Lung (tissue), 11 donors: ENCODE measurements at regions not wholly inside any gene's neighbourhood (a gene's known extent, or its start where the extent isn't known, plus 50 kb on each side); places are given as distances from the start of the nearest gene placed in this dataset.

Experiments used
- ATAC-seq: fragments of 200-7000 bp; cut with Tn5 transposase; one replicate; pipeline ENCODE4 v1.9.1; 2020; ENCODE audit warnings: moderate number of reproducible peaks; ENCODE audit not compliant: insufficient read depth, low FRiP score
- DNase-seq, 3 donors: peaks; one replicate each; pipeline ENCODE4 v3.0.0-alpha.2; 2013 to 2017
- H3K27ac ChIP-seq, 2 donors: one replicate each; pipeline ENCODE4 v1.5.1; 2013; ENCODE audit warnings: mild to moderate bottlenecking in 2 of 2, moderate library complexity in 2 of 2, control low read depth in 1 of 2, inconsistent platforms in 1 of 2, low read depth in 1 of 2, low read length in 1 of 2
- H3K27me3 ChIP-seq, 3 donors: one replicate each; pipeline ENCODE4 v1.5.1; 2013; ENCODE audit warnings: low read length in 2 of 3; ENCODE audit not compliant: control insufficient read depth in 3 of 3, insufficient read depth in 3 of 3
- H3K36me3 ChIP-seq, 4 donors: one replicate each; pipeline ENCODE4 v1.5.1; 2013; ENCODE audit warnings: low read length in 4 of 4, mild to moderate bottlenecking in 1 of 4, moderate library complexity in 1 of 4; ENCODE audit not compliant: control insufficient read depth in 4 of 4, insufficient read depth in 4 of 4
- H3K4me1 ChIP-seq, 5 donors: one replicate each; pipeline ENCODE4 v1.5.1; 2013; ENCODE audit warnings: low read length in 5 of 5, mild to moderate bottlenecking in 2 of 5, moderate library complexity in 1 of 5; ENCODE audit not compliant: control insufficient read depth in 5 of 5, insufficient read depth in 5 of 5
- H3K4me3 ChIP-seq: one replicate; pipeline ENCODE4 v1.5.1; 2013; ENCODE audit warnings: mild to moderate bottlenecking, control low read depth, moderate library complexity
- H3K9ac ChIP-seq, 2 donors: one replicate each; pipeline ENCODE4 v1.5.1; 2013; ENCODE audit warnings: low read length in 2 of 2, control low read depth in 1 of 2; ENCODE audit not compliant: insufficient read depth in 1 of 2
- H3K9me3 ChIP-seq, 4 donors: one replicate each; pipeline ENCODE4 v1.5.1; 2013; ENCODE audit warnings: low read length in 3 of 4, mild to moderate bottlenecking in 1 of 4, moderate library complexity in 1 of 4; ENCODE audit not compliant: control insufficient read depth in 4 of 4, insufficient read depth in 3 of 4
- CTCF ChIP-seq: IDR thresholded peaks from 2 replicates; pipeline ENCODE4 v1.5.1; 2012; ENCODE audit warnings: mild to moderate bottlenecking; ENCODE audit errors: control extremely low read depth, extremely low read depth
- WGBS, 2 donors: extraction: QIAGEN DNeasy Blood & Tissue Kit; methylation state at CpG; one replicate each; pipeline ENCODE4 v1.1.7; 2013; 5-methylcytosine and 5-hydroxymethylcytosine counted together
- donor health status: control.
- donor health status: control.
- donor health status: Bipolar disorder and iron deficiency.
- donor health status: healthy.
- donor health status: DM: yes; HTN: yes; CAD: no.

GRCh38 chr1:34400675-34401074, 224.0 kb downstream of the C1orf94 start:
- H3K4me1 ChIP-seq, result no peaks in the 10 kb centered on the region
- no peaks in the 10 kb centered on the region for H3K27me3 ChIP-seq
- H3K36me3 ChIP-seq, result no peaks in the 10 kb centered on the region
- no peak overlapping the region for H3K9ac ChIP-seq
- ATAC-seq (no peak), DNase-seq (no peak)
- no peak for TF ChIP-seq CTCF
- H3K27ac ChIP-seq, result no peak overlapping the region
- no peak overlapping the region for H3K4me3 ChIP-seq
- WGBS, 2 donors, result 57 to 77% methylated on average over 2 of the region's 2 CpGs
- no peaks in the 10 kb centered on the region for H3K9me3 ChIP-seq

- DNase-seq (no peak), ATAC-seq (no peak)
- Histone ChIP-seq H3K9ac (no peak overlapping the region), H3K36me3 (no peaks in the 10 kb centered on the region), H3K4me3 (no peak overlapping the region), H3K4me1 (peaks cover 0 to 11% (median 0%) of the 10 kb centered on the region in 5 donors), H3K27ac (no peak overlapping the region), H3K27me3 (no peaks in the 10 kb centered on the region), H3K9me3 (no peaks in the 10 kb centered on the region)
- no peak for TF ChIP-seq CTCF
Measured at GRCh38 chr1:34403156-34403555, 226.4 kb downstream of the C1orf94 start.

DNA sequence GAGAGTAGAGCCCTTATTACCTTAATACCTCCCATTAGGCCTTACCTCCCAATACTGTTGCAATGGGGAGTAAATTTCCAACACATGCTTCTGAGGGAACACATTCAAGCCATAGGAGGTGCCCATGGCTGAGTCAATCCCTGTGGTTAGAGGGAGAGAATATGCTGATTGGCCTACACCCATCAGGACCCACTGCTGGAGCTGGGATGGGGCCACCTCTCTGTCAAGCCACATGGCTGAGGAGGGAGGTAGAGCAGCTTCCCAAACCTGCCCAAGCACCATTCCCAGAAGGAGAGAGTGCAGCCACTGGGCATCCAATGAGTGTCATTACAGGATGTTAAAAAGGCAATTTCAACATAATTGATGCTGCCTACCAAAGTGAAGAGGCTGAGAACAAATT, 228.1 kb downstream of the C1orf94 start:
- no peak for ATAC-seq

More for the DNA sequence above, 228.1 kb downstream of the C1orf94 start:
- Histone ChIP-seq H3K27me3 (no peaks in the 10 kb centered on the region), H3K9ac (no peak overlapping the region), H3K4me3 (no peak overlapping the region), H3K9me3 (no peaks in the 10 kb centered on the region), H3K36me3 (no peaks in the 10 kb centered on the region), H3K27ac (no peak overlapping the region), H3K4me1 (peaks cover 0 to 11% (median 0%) of the 10 kb centered on the region in 5 donors)
- TF ChIP-seq CTCF, result no peak
- no peak for DNase-seq
